Keratinocyte (primary cell): ENCODE measurements at regions not wholly inside any gene's neighbourhood (a gene's known extent, or its start where the extent isn't known, plus 50 kb on each side); places are given as distances from the start of the nearest gene placed in this dataset.

Experiments used
- DNase-seq: peaks from one replicate; pipeline ENCODE4 v3.0.0-alpha.2; 2011; ENCODE audit warnings: low read depth, missing footprints, low spot score
- FAIRE-seq: peaks from 2 replicates; lab custom pipeline; 2011; peaks lifted over from hg19 to GRCh38; lab: Jason Lieb, UNC
- H2AFZ ChIP-seq: 2 replicates; pipeline ENCODE4 v1.6.0; 2012; ENCODE audit warnings: low read length, control low read depth, inconsistent platforms; ENCODE audit not compliant: control insufficient read depth
- H3K27ac ChIP-seq: 2 replicates; pipeline ENCODE4 v1.5.1; 2011; ENCODE audit warnings: low read length; ENCODE audit not compliant: control insufficient read depth, insufficient read depth
- H3K27me3 ChIP-seq: 3 replicates; pipeline ENCODE4 v1.6.0; 2011; ENCODE audit warnings: low read length; ENCODE audit not compliant: control insufficient read depth, insufficient read depth; ENCODE audit errors: extremely low read depth
- H3K36me3 ChIP-seq, 2 experiments: 2 replicates in 1 of 2; 3 replicates in 1 of 2; pipeline ENCODE4 v1.5.1; 2011; ENCODE audit warnings: low read length in 2 of 2, mild to moderate bottlenecking in 1 of 2; ENCODE audit not compliant: control insufficient read depth in 2 of 2, insufficient read depth in 2 of 2; ENCODE audit errors: extremely low read depth in 1 of 2
- H3K4me1 ChIP-seq: 3 replicates; pipeline ENCODE4 v1.5.1; 2011; ENCODE audit warnings: low read length; ENCODE audit not compliant: control insufficient read depth, insufficient read depth; ENCODE audit errors: extremely low read depth
- H3K4me2 ChIP-seq: 3 replicates; pipeline ENCODE4 v1.6.0; 2011; ENCODE audit warnings: low read depth, low read length; ENCODE audit not compliant: control insufficient read depth, insufficient read depth; ENCODE audit errors: extremely low read depth
- H3K4me3 ChIP-seq, 3 experiments: fragments of 200-600 bp in 1 of 3; sonication (generic) in 1 of 3; 2 replicates in 2 of 3; 3 replicates in 1 of 3; pipeline ENCODE4 v1.5.1; 2011 to 2016; ENCODE audit warnings: low read length in 3 of 3, mild to moderate bottlenecking in 3 of 3, control low read depth in 2 of 3, inconsistent platforms in 1 of 3, low read depth in 1 of 3, mixed read lengths in 1 of 3, mixed run types in 1 of 3, moderate library complexity in 1 of 3; ENCODE audit not compliant: control insufficient read depth in 2 of 3, insufficient read depth in 2 of 3; ENCODE audit errors: extremely low read depth in 1 of 3
- H3K79me2 ChIP-seq: 2 replicates; pipeline ENCODE4 v1.6.0; 2012; ENCODE audit warnings: low read length; ENCODE audit not compliant: control insufficient read depth, insufficient read depth
- H3K9ac ChIP-seq: 3 replicates; pipeline ENCODE4 v1.6.0; 2011; ENCODE audit warnings: low read length; ENCODE audit not compliant: control insufficient read depth, insufficient read depth; ENCODE audit errors: extremely low read depth
- H3K9me1 ChIP-seq: 3 replicates; pipeline ENCODE4 v1.6.0; 2011; ENCODE audit warnings: low read length; ENCODE audit not compliant: control insufficient read depth, insufficient read depth; ENCODE audit errors: extremely low read depth
- H3K9me3 ChIP-seq: 2 replicates; pipeline ENCODE4 v1.5.1; 2012; ENCODE audit warnings: low read depth, low read length; ENCODE audit not compliant: control insufficient read depth
- H4K20me1 ChIP-seq: 3 replicates; pipeline ENCODE4 v1.6.0; 2011; ENCODE audit warnings: low read length; ENCODE audit not compliant: control insufficient read depth, insufficient read depth; ENCODE audit errors: extremely low read depth
- EZH2 ChIP-seq: IDR thresholded peaks from one replicate; pipeline ENCODE4 v1.6.1; 2012; ENCODE audit warnings: inconsistent platforms, mild to moderate bottlenecking, low read length, moderate library complexity
- dilution Hi-C: fragments of 300-500 bp; cut with MboI; formaldehyde crosslinking; loops from one replicate; pipeline ENCODE4 v1.7.0; 2020; ENCODE audit warnings: low sequenced_read_pairs; ENCODE audit not compliant: extremely low pct_ligation_motif_present
- TF ChIP-seq, protein P1 (sequence below), 3 experiments: IDR thresholded peaks in 1 of 3; conservative IDR thresholded peaks in 1 of 3; optimal IDR thresholded peaks in 1 of 3; 2 replicates in 2 of 3; 3 replicates in 1 of 3; pipeline versions ENCODE3 to v1.5.1; 2011; ENCODE audit warnings: low read length in 3 of 3, mild to moderate bottlenecking in 3 of 3, moderate library complexity in 2 of 3, control low read depth in 1 of 3, inconsistent platforms in 1 of 3; ENCODE audit not compliant: insufficient read depth in 2 of 3; ENCODE audit errors: extremely low read depth in 1 of 3

- no peak for FAIRE-seq
Measured at GRCh38 chr10:78353636-78354035, 320.0 kb downstream of the RPS24 start.

DNA sequence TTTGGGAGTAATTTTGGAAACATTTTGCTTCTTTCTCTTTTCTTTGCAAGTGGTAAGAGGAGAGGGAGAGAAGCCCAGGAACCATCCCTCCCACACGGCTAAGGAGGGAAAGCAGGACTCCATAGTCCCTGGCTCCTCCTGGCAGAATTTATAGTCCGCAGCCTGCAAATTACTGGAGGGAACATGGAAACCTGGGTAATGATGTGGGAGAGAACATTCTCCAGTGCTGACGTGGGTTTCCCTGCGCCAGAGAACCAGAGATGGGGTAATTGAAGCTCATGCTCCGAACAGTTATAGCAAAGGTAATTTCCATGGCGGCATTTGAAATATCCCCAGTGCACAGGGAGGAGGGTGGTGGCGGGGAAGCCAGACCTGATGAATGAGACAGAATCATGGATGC, 320.4 kb downstream of the RPS24 start:
- Histone ChIP-seq H3K36me3 (no peaks in the 10 kb centered on the region), H4K20me1 (no peaks in the 10 kb centered on the region), H3K9me3 (no peaks in the 10 kb centered on the region), H3K4me1 (no peaks in the 10 kb centered on the region), H3K4me3 (no peak overlapping the region), H3K9ac (no peak overlapping the region), H2AFZ (no peak overlapping the region), H3K4me2 (no peak overlapping the region), H3K9me1 (no peaks in the 10 kb centered on the region), H3K27me3 (peaks cover 6% of the 10 kb centered on the region), H3K27ac (no peak overlapping the region), H3K79me2 (no peaks in the 10 kb centered on the region)
- DNase-seq (no peak), FAIRE-seq (no peak)
- dilution Hi-C loops: no loop called here
- TF ChIP-seq, protein P1, sequence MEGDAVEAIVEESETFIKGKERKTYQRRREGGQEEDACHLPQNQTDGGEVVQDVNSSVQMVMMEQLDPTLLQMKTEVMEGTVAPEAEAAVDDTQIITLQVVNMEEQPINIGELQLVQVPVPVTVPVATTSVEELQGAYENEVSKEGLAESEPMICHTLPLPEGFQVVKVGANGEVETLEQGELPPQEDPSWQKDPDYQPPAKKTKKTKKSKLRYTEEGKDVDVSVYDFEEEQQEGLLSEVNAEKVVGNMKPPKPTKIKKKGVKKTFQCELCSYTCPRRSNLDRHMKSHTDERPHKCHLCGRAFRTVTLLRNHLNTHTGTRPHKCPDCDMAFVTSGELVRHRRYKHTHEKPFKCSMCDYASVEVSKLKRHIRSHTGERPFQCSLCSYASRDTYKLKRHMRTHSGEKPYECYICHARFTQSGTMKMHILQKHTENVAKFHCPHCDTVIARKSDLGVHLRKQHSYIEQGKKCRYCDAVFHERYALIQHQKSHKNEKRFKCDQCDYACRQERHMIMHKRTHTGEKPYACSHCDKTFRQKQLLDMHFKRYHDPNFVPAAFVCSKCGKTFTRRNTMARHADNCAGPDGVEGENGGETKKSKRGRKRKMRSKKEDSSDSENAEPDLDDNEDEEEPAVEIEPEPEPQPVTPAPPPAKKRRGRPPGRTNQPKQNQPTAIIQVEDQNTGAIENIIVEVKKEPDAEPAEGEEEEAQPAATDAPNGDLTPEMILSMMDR (optimal IDR thresholded peaks at IDR 0.05 in 1 of 3, IDR thresholded peaks at IDR 0.05 in 1 of 3, conservative IDR thresholded peaks at IDR 0.05 in 1 of 3; ENCODE audit: extremely low read depth in 1 of 3, insufficient read depth in 2 of 3, low read length in 3 of 3): no peak
- no peak for TF ChIP-seq EZH2

More at GRCh38 chr10:78353636-78354035, 320.0 kb downstream of the RPS24 start:
- H3K4me2 ChIP-seq: no peak overlapping the region
- H3K9ac ChIP-seq: no peak overlapping the region
- no peaks in the 10 kb centered on the region for H3K4me1 ChIP-seq
- dilution Hi-C loops: no loop called here
- no peak for DNase-seq
- no peak overlapping the region for H2AFZ ChIP-seq
- no peaks in the 10 kb centered on the region for H3K9me1 ChIP-seq
- H3K36me3 ChIP-seq: no peaks in the 10 kb centered on the region
- no peaks in the 10 kb centered on the region for H3K79me2 ChIP-seq
- no peaks in the 10 kb centered on the region for H4K20me1 ChIP-seq
- H3K4me3 ChIP-seq: no peak overlapping the region
- H3K27me3 ChIP-seq: peaks cover 6% of the 10 kb centered on the region
- TF ChIP-seq, protein P1 (optimal IDR thresholded peaks at IDR 0.05 in 1 of 3, IDR thresholded peaks at IDR 0.05 in 1 of 3, conservative IDR thresholded peaks at IDR 0.05 in 1 of 3; ENCODE audit: extremely low read depth in 1 of 3, insufficient read depth in 2 of 3, low read length in 3 of 3): no peak
- no peak for TF ChIP-seq EZH2
- no peak overlapping the region for H3K27ac ChIP-seq
- H3K9me3 ChIP-seq: no peaks in the 10 kb centered on the region
